COLO829 (cell line): ENCODE measurements at regions not wholly inside any gene's neighbourhood (a gene's known extent, or its start where the extent isn't known, plus 50 kb on each side); places are given as distances from the start of the nearest gene placed in this dataset.

Experiments used
- DNase-seq: peaks from one replicate; pipeline ENCODE4 v3.0.0; 2012; ENCODE audit warnings: low spot score

- DNase-seq = no peak
Observed at GRCh38 chr9:108345826-108346225, 510.0 kb downstream of the ACTL7B start.

DNA sequence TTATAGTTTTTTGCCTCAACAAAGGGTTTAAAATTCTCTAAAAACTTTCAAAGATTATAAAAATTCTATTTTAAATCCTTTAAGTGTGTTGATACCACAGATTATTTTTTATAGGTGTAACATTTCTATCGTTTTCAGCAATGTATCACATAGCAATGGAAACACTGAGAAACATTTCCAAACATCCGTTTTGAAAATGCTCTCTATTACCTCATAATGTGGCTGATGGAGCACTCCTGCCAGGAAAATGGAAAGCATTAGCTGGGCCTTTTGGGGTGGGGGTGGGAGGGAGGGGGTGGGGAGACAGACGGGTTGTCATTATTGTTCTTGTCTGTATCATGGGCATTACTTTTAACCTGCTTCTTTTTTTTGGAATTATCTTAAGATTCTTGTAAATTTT lies 516.5 kb downstream of the ACTL7B start:
- DNase-seq = no peak

DNA sequence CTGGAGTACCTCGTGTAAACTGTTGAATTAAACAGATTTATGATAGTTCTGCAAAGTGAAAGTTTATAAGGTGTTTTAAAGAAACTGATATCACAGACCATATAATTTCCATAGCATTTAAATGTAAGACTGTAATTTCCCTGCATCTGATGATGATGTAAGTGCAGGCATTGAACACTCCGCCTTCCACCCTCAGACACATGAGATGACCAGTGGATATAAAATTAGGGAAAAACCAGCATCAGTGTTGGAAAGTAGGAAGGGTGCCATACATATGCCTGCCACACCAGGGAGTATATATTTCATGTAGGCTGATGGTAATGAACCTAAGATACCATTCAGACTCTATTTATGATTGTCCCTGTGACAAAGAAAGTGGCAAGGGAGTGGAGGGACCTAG lies 519.2 kb downstream of the ACTL7B start:
- DNase-seq = no peak

GRCh38 chr9:108333530-108333983 lies 522.2 kb downstream of the ACTL7B start:
- DNase-seq = peak; percentile 6

GRCh38 chr9:108331596-108331995 lies 524.2 kb downstream of the ACTL7B start:
- DNase-seq = no peak

- DNase-seq = no peak
Observed at GRCh38 chr9:108325406-108325805, 530.4 kb downstream of the ACTL7B start.

DNA sequence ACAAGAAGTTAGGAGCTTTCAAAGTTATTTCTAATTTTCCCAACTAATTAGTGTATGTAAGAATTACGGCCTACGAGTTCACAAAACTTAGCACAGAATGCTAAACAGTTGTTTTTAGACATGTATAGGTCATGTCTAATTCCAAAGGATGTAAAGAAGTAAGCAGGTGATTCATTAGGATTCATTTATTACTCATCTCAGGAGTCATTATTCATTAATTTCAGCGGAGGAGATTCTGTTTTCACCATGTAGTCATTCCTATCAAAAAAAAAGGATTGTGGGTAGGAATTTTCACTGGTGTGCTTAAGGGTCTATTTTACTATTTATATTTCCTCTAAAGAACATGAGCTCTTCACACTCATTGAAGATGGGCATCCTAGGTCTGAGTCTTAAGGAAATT lies 532.2 kb downstream of the ACTL7B start:
- no peak for DNase-seq

- DNase-seq = no peak
Observed at GRCh38 chr9:108322326-108323098, 533.3 kb downstream of the ACTL7B start.

DNA sequence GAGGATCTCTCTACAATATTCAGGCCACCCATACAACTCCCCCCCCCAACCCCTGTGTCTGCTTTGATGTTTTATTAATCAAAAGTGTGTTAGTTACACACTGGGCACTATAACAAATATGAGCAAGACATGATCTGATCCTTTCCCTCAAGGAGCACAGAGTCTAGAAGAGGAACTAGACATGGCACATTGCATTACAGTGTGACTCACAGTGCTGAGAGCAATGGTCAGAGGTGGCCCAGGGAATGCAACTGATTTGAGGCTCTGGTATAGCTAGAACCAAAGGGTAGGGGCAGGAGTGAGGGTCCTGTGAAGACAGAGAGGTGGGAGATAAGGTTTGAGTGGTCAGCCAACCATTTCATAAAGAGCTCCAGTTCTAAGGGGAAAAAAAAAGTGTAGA lies 539.2 kb downstream of the ACTL7B start:
- no peak for DNase-seq

DNA sequence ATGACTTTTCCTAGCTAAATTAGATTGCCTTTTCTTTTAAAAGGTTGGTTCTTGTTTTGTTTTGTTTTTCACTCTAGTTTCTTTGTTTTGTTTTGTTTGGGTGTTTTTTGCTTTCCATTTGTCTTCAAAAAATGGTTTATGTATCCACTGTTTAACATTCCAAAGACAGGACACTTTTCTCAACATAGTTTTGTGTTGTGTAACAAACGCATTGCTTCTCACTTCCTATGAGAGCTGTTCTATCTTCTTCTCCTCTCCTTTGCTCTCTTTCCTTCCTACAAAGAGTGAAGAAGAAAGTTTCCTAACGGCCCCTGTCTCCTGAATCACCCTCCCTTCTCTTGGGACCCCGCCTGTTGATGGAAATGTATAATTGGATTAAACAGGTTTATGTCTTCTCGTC lies 539.7 kb downstream of the ACTL7B start:
- no peak for DNase-seq

- no peak for DNase-seq
Observed at GRCh38 chr9:108311745-108312144, 544.0 kb downstream of the ACTL7B start.

DNA sequence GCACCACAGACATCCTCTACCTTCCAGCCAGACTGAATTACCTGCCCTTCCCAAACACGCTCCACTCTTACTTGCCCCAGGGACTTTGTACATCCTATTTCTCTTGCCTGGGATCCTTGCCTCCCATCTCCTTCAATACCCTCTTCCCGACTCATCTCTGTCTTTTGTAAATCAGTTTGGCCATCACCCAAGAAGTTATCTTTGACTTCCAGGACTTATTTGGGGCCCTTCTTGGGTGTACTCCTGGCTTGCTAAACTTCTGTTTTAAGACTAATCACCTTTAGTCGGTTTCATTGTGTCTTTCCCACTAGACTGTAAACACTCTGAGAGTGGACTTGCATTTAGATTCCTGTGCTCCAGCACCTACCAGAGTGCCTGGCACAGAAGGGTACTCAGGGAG lies 545.6 kb downstream of the ACTL7B start:
- no peak for DNase-seq

DNA sequence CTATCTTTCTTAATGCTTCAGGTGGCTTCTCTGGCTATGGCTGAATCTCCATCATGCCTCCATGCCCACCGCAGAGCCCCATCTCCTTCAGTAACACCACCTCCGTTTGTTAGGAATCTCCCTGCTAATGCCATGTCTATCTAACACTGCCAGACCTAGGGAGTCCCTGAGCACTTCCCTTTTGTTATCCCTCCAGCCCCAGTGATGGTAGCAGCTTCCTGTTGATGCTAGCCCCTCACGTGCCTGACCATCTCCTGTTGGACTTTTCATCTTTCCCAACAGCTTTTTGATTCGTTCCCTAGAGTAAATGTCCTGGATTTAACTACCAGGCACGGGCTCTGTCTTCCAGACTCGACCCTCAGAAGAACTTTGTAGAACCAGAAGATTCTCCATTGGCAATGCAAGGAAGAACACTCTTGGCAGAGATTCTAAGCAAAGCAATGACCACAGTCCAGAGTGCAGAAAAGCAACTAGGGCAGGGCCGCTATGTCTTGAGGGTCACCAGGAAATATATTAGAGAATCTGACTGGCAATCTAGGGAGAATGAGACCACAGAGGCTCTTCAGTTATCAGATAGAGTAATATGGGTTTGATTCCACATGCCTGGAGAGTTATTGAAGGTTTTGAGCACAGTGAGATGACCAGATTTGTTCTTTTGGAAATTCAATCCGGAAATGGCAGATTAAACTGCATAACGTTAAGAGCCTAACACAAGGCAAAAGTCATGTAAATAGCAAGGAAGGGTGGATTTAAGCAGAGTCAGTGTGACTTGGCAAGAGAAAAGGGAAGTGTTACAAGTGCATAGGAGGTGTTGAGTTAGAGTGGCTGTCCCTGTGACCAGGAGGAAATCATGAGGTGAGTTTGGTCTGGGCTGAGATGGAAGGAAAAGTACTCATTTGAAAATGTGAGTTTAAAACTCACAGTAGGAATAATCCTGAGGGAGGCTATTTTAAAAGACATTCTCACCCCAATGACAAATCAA lies 555.2 kb downstream of the ACTL7B start:
- DNase-seq = no peak

DNA sequence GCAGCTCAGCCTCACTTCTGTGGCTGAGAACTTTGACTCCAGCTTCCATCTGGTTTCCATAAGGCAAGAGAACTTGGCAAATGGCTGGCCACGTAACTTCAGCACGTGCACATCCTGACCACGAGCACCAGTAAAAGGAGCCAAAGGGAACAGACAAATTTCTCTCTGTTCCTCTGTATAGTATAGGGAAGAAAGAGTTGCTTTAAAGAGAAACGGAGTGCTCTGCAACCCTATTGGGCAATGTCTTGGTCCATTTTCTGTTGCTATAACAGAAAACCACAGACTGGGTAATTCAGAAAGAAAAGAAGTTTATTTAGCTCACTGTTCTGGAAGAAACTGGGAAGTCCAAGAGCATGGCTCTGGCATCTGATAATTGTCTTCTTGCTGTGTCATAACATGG lies 558.7 kb downstream of the ACTL7B start:
- no peak for DNase-seq

DNA sequence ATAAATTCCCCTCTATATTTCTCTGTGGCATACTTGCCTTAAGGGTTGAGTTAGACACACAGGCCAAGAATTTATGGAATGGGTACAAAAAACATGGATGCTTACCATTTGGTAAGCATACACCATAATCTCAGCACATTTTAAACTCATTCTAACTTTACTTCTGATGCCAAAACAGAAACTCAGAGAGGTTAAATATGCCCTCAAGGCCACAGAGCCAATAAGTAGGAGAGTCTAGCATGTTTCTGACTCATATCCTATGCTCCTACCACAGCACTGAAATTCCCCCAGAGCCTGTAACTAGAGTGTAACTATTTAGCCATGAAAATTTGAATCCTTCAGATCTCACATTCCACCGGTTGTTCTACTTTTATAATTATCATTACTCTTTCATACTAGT lies 559.7 kb downstream of the ACTL7B start:
- DNase-seq = no peak

GRCh38 chr9:108291586-108291932 lies 564.2 kb downstream of the ACTL7B start:
- no peak for DNase-seq

- no peak for DNase-seq
Observed at GRCh38 chr9:108290839-108291585, 564.8 kb downstream of the ACTL7B start.

- DNase-seq = no peak
Observed at GRCh38 chr9:108286638-108287206, 569.1 kb downstream of the ACTL7B start.

- DNase-seq = no peak
Observed at GRCh38 chr9:108283696-108284095, 572.1 kb downstream of the ACTL7B start.

- no peak for DNase-seq
Observed at GRCh38 chr9:108282872-108283271, 572.9 kb downstream of the ACTL7B start.

- DNase-seq = no peak
Observed at GRCh38 chr9:108281696-108282095, 574.1 kb downstream of the ACTL7B start.

DNA sequence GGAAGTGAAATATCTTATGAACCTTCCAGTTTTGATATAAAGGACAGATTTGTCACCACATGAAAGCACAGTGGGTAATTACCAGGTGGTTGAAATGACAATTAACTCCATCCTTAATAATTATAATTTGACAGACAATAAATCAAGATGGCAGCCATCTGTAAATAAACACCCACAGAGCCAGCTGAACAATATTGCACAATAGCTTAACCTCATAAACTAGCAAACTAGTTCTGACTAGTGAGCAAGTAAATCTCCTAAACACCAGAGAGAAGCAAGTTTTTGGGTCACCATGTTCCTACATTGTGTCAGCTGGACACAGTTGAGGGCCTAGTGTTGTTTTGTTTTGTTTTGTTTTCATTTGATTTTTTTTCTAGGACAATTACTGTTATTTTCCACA lies 577.4 kb downstream of the ACTL7B start:
- DNase-seq = no peak
